K562 (cell line): ENCODE measurements at regions not wholly inside any gene's neighbourhood (a gene's known extent, or its start where the extent isn't known, plus 50 kb on each side); places are given as distances from the start of the nearest gene placed in this dataset.

Experiments used
- ATAC-seq: fragments of 200-7000 bp; cut with Tn5 transposase; 3 replicates; pipeline ENCODE4 v1.9.1; 2020; ENCODE audit warnings: moderate library complexity
- BruUV-seq: library from RNA; stranded (reverse); fragments of 400-500 nt; replicated peaks from 2 replicates; lab custom pipeline; 2021; lab: Mats Ljungman, UMichigan
- CTCF ChIA-PET: fragments of 300-600 bp; formaldehyde crosslinking; extraction: SDS; loops from one replicate; lab custom pipeline; 2021; ENCODE audit warnings: low intra/inter-chr PET ratio; lab: Yijun Ruan, JAX
- POLR2A ChIA-PET: fragments of 300-600, 350-650 bp; sonication (Branson Sonifier 250); formaldehyde crosslinking; extraction: SDS; loops from one replicate; lab custom pipeline; 2021; ENCODE audit warnings: antibody characterized with exemption, inconsistent platforms; lab: Yijun Ruan, JAX
- DNase-seq, 4 experiments: peaks; one replicate each; pipeline versions ENCODE4 v3.0.0 to v3.0.0-alpha.2; 2011 to 2018; ENCODE audit warnings: low spot score in 3 of 4, mixed read lengths in 3 of 4; ENCODE audit errors: extremely low read depth in 1 of 4
- FAIRE-seq: peaks from 2 replicates; lab custom pipeline; 2011; peaks lifted over from hg19 to GRCh38; lab: Jason Lieb, UNC
- H2AFZ ChIP-seq: 2 replicates; pipeline ENCODE4 v1.6.0; 2011; ENCODE audit warnings: low read depth, low read length, control low read depth, inconsistent platforms
- H3K27ac ChIP-seq: fragments of 200-600 bp; 3 replicates; pipeline ENCODE4 v1.8.0; 2011; ENCODE audit warnings: low read depth, mild to moderate bottlenecking, control low read depth, inconsistent platforms, low read length, moderate library complexity, mixed read lengths; ENCODE audit errors: extremely low read depth
- H3K27me3 ChIP-seq, 2 experiments: fragments of 300-600 bp in 1 of 2; 2 replicates in 1 of 2; 3 replicates in 1 of 2; pipeline versions ENCODE4 v1.6.0 to v1.8.0; 2011; ENCODE audit warnings: inconsistent platforms in 2 of 2, low read length in 2 of 2, mild to moderate bottlenecking in 1 of 2, mixed read lengths in 1 of 2, moderate library complexity in 1 of 2; ENCODE audit not compliant: control insufficient read depth in 2 of 2, insufficient read depth in 2 of 2
- H3K36me3 ChIP-seq: fragments of 300-600 bp; 3 replicates; pipeline ENCODE4 v1.8.0; 2011; ENCODE audit warnings: mild to moderate bottlenecking, low read length, inconsistent platforms; ENCODE audit not compliant: control insufficient read depth, insufficient read depth
- H3K4me1 ChIP-seq, 2 experiments: fragments of 200-600 bp in 1 of 2; replicated peaks in 1 of 2; 2 replicates in 1 of 2; 3 replicates in 1 of 2; pipeline versions ENCODE4 v1.5.1 to v1.8.0; 2011; ENCODE audit warnings: inconsistent platforms in 2 of 2, low read length in 2 of 2, mild to moderate bottlenecking in 1 of 2, mixed read lengths in 1 of 2, moderate library complexity in 1 of 2; ENCODE audit not compliant: control insufficient read depth in 2 of 2, insufficient read depth in 2 of 2
- H3K4me2 ChIP-seq: 2 replicates; pipeline ENCODE4 v1.6.1; 2011; ENCODE audit warnings: low read length, control low read depth, inconsistent platforms, mixed read lengths; ENCODE audit not compliant: insufficient read depth
- H3K4me3 ChIP-seq: fragments of 200-600 bp; sonication (generic), shearing (Covaris generic); 2 replicates; pipeline ENCODE4 v1.5.1; 2016; ENCODE audit warnings: control low read depth, inconsistent platforms
- H3K79me2 ChIP-seq: fragments of 200-600 bp; 3 replicates; pipeline ENCODE4 v1.8.0; 2011; ENCODE audit warnings: low read length, inconsistent platforms; ENCODE audit not compliant: control insufficient read depth, insufficient read depth
- H3K9ac ChIP-seq, 2 experiments: 2 replicates each; pipeline versions ENCODE4 v1.6.0 to v1.6.1; 2011; ENCODE audit warnings: low read depth in 2 of 2, low read length in 2 of 2, control low read depth in 1 of 2, inconsistent platforms in 1 of 2, mild to moderate bottlenecking in 1 of 2, mixed read lengths in 1 of 2; ENCODE audit not compliant: insufficient read depth in 1 of 2
- H3K9me1 ChIP-seq: one replicate; pipeline ENCODE4 v1.6.0; 2011; ENCODE audit warnings: inconsistent platforms, mild to moderate bottlenecking, low read length, moderate library complexity; ENCODE audit not compliant: control insufficient read depth, insufficient read depth
- H3K9me3 ChIP-seq: replicated peaks from 2 replicates; pipeline ENCODE4 v1.5.1; 2011; ENCODE audit warnings: low read depth, low read length, inconsistent platforms; ENCODE audit not compliant: control insufficient read depth, insufficient read depth
- H4K20me1 ChIP-seq: replicated peaks from 2 replicates; pipeline ENCODE4 v1.6.1; 2011; ENCODE audit warnings: low read length, inconsistent platforms, mixed read lengths; ENCODE audit not compliant: control insufficient read depth, insufficient read depth
- CHD1 ChIP-seq: fragments of 200-600 bp; sonication (generic); IDR thresholded peaks from one replicate; pipeline ENCODE4 v1.6.1; 2012; ENCODE audit warnings: mild to moderate bottlenecking, moderate library complexity, low read length, inconsistent platforms
- HDAC6 ChIP-seq: IDR thresholded peaks from 2 replicates; pipeline ENCODE4 v1.6.1; 2012; ENCODE audit warnings: low read depth, mild to moderate bottlenecking, control low read depth, inconsistent platforms, low read length, moderate library complexity
- ILK ChIP-seq: fragments of 450-650 bp; IDR thresholded peaks from 2 replicates; pipeline ENCODE4 v1.6.1; 2016; ENCODE audit warnings: missing genetic modification characterization, low read depth, mild to moderate bottlenecking, missing compliant biosample characterization, moderate library complexity, borderline replicate concordance
- MECOM ChIP-seq: fragments of 250-450 bp; sonication (Bioruptor Pico); IDR thresholded peaks from 2 replicates; pipeline ENCODE4 v1.8.0; 2022; ENCODE audit warnings: inconsistent platforms
- MIER1 ChIP-seq: fragments of 450-650 bp; IDR thresholded peaks from 2 replicates; pipeline ENCODE4 v1.6.1; 2016; ENCODE audit warnings: antibody characterized with exemption, mild to moderate bottlenecking, low read depth
- MYC ChIP-seq, 2 experiments: fragments of 250-450 bp in 1 of 2; sonication (Bioruptor Pico) in 1 of 2; IDR thresholded peaks; 2 replicates each; pipeline versions ENCODE4 v1.5.1 to v1.6.1; 2012 to 2021; ENCODE audit warnings: low read depth in 2 of 2, borderline replicate concordance in 1 of 2, improper control_type of control experiment in 1 of 2, low read length in 1 of 2, mild to moderate bottlenecking in 1 of 2, moderate library complexity in 1 of 2
- PCBP1 ChIP-seq: fragments of 200-400 bp; formaldehyde crosslinking; IDR thresholded peaks from 2 replicates; pipeline ENCODE4 v1.6.1; 2018; ENCODE audit warnings: mild to moderate bottlenecking, low read depth, low read length; ENCODE audit not compliant: poor library complexity, severe bottlenecking
- PHF21A ChIP-seq: fragments of 450-650 bp; IDR thresholded peaks from 2 replicates; pipeline ENCODE4 v1.6.1; 2017; ENCODE audit warnings: low read depth, borderline replicate concordance
- SIN3A ChIP-seq, 2 experiments: fragments of 150-350 bp in 1 of 2; IDR thresholded peaks; 2 replicates each; pipeline ENCODE4 v1.6.1; 2011 to 2016; ENCODE audit warnings: borderline replicate concordance in 2 of 2, low read depth in 2 of 2, low read length in 2 of 2, mild to moderate bottlenecking in 2 of 2, moderate library complexity in 2 of 2; ENCODE audit not compliant: control insufficient read depth in 1 of 2
- SRSF3 ChIP-seq: fragments of 200-400 bp; formaldehyde crosslinking; IDR thresholded peaks from 2 replicates; pipeline ENCODE4 v1.6.1; 2016; ENCODE audit warnings: mild to moderate bottlenecking, low read length, moderate library complexity; ENCODE audit not compliant: insufficient read depth
- TBP ChIP-seq: optimal IDR thresholded peaks from 2 replicates; pipeline ENCODE3; 2011; ENCODE audit warnings: low read depth, low read length, improper control_type of control experiment
- ZNF217 ChIP-seq: sonication (generic); formaldehyde crosslinking; IDR thresholded peaks from 2 replicates; pipeline ENCODE4 v1.8.0; 2022; ENCODE audit warnings: mild to moderate bottlenecking, missing genetic modification reagents
- ZNF512 ChIP-seq: IDR thresholded peaks from 2 replicates; pipeline ENCODE4 v1.6.1; 2016; ENCODE audit warnings: missing genetic modification characterization, missing compliant biosample characterization
- ZNF668 ChIP-seq: fragments of 250-450 bp; sonication (Bioruptor Pico); IDR thresholded peaks from 2 replicates; pipeline ENCODE4 v1.8.0; 2022; ENCODE audit warnings: mild to moderate bottlenecking, inconsistent platforms
- in situ Hi-C: fragments of 300-500 bp; cut with MboI; formaldehyde crosslinking; loops from 4 replicates; pipeline ENCODE4 v1.15.0; 2018; ENCODE audit warnings: inconsistent platforms, mixed read lengths
- intact Hi-C: fragments of 100-400 bp; cut with micrococcal nuclease; formaldehyde crosslinking; loops from 2 replicates; pipeline ENCODE4 v1.14.2; 2022
- TF ChIP-seq, protein P1 (sequence below): fragments of 250-450 bp; sonication (Bioruptor Pico); IDR thresholded peaks from 2 replicates; pipeline ENCODE4 v1.5.0; 2020; ENCODE audit warnings: mild to moderate bottlenecking

- no peaks in the 10 kb centered on the region for H3K27me3 ChIP-seq
- DNase-seq, result no peak
- POLR2A ChIA-PET, result no interaction called here
- TF ChIP-seq ZNF512 (no peak), ZNF668 (no peak), PCBP1 (no peak), MECOM (CRISPR knock-in tag) (no peak), MYC (IDR thresholded peaks at IDR 0.05; ENCODE audit: low read depth, low read length) (no peak), MYC (CRISPR knock-in tag; IDR thresholded peaks at IDR 0.05; ENCODE audit: borderline replicate concordance, low read depth) (no peak)
- TF ChIP-seq, all 486 proteins: peak for 0
- no peaks in the 10 kb centered on the region for H3K4me1 ChIP-seq
- no TSS peak for BruUV-seq
- no peaks in the 10 kb centered on the region for H4K20me1 ChIP-seq
- no peak overlapping the region for H3K4me2 ChIP-seq
- H3K4me3 ChIP-seq, result no peak overlapping the region
- intact Hi-C loops (no loop called here), in situ Hi-C loops (no loop called here)
- ATAC-seq (no peak), FAIRE-seq (no peak)
- no peak overlapping the region for H3K27ac ChIP-seq
- H3K9me1 ChIP-seq, result no peaks in the 10 kb centered on the region
- no peak overlapping the region for H3K9ac ChIP-seq
- no peaks in the 10 kb centered on the region for H3K36me3 ChIP-seq
- CTCF ChIA-PET, result no interaction called here
- no peak overlapping the region for H2AFZ ChIP-seq
- H3K9me3 ChIP-seq, result no peaks in the 10 kb centered on the region
- H3K79me2 ChIP-seq, result no peaks in the 10 kb centered on the region
These were observed 298.7 kb upstream of the MARCKS start for GRCh38 chr6:113558431-113558830.

DNA sequence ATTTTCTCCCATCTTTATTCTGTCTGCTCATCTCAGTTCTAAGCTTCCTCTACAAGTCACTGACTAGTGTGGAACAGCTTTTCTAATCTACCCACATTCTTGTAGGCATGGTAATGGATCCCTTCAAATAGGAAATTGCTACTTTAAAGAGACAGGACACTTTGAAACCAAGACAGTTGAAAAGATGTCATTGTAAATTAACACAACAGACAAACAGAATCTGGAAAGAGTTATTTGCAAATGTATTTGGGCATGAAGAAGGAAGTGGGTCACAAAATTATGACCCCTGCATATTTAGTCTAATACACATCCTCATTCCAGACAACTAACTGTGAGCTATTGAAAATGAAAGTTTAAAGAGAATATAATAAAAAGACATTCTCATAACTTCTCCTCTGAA is 298.2 kb upstream of the MARCKS start:
- Histone ChIP-seq H3K4me3 (no peak overlapping the region), H2AFZ (no peak overlapping the region), H3K36me3 (no peaks in the 10 kb centered on the region), H3K4me2 (no peak overlapping the region), H3K27me3 (no peaks in the 10 kb centered on the region), H3K27ac (no peak overlapping the region), H4K20me1 (no peaks in the 10 kb centered on the region), H3K9ac (no peak overlapping the region), H3K79me2 (no peaks in the 10 kb centered on the region), H3K9me1 (no peaks in the 10 kb centered on the region), H3K9me3 (no peaks in the 10 kb centered on the region), H3K4me1 (no peaks in the 10 kb centered on the region)
- intact Hi-C loops, result no loop called here
- in situ Hi-C loops, result no loop called here
- BruUV-seq, result no TSS peak
- ATAC-seq (no peak), FAIRE-seq (no peak), DNase-seq (no peak)
- TF ChIP-seq SRSF3 (no peak), ZNF217 (CRISPR knock-in tag) (no peak), HDAC6 (no peak), MIER1 (no peak), CHD1 (no peak), TBP (no peak), ILK (tag) (no peak), PHF21A (no peak), SIN3A (IDR thresholded peaks at IDR 0.05; ENCODE audit: borderline replicate concordance in 2 of 2, control insufficient read depth in 1 of 2, low read depth in 2 of 2, low read length in 2 of 2) (no peak)
- TF ChIP-seq, protein P1, sequence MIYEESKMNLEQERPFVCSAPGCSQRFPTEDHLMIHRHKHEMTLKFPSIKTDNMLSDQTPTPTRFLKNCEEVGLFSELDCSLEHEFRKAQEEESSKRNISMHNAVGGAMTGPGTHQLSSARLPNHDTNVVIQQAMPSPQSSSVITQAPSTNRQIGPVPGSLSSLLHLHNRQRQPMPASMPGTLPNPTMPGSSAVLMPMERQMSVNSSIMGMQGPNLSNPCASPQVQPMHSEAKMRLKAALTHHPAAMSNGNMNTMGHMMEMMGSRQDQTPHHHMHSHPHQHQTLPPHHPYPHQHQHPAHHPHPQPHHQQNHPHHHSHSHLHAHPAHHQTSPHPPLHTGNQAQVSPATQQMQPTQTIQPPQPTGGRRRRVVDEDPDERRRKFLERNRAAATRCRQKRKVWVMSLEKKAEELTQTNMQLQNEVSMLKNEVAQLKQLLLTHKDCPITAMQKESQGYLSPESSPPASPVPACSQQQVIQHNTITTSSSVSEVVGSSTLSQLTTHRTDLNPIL (CRISPR knock-in tag), result no peak
- ChIA-PET POLR2A (no interaction called here), CTCF (no interaction called here)
